Psoas muscle (tissue), 7 donors: ENCODE measurements at regions not wholly inside any gene's neighbourhood (a gene's known extent, or its start where the extent isn't known, plus 50 kb on each side); places are given as distances from the start of the nearest gene placed in this dataset.
A peak's percentile ranks its signal among the peaks of the same experiment; 100 is the strongest.

Source experiments
- ATAC-seq, 4 donors: fragments of 200-7000 bp; cut with Tn5 transposase; one replicate each; pipeline ENCODE4 v1.9.1; 2020; ENCODE audit warnings: moderate library complexity in 3 of 4, mild to moderate bottlenecking in 2 of 4
- DNase-seq, 2 donors: peaks; one replicate each; pipeline ENCODE4 v3.0.0-alpha.2; 2020
- H3K27ac ChIP-seq: fragments of 200-600 bp; one replicate; pipeline ENCODE4 v1.8.0; 2022
- H3K27me3 ChIP-seq, 3 donors: fragments of 200-600 bp in 1 of 3; one replicate each; pipeline versions ENCODE4 v1.6.1 to v1.8.0; 2013 to 2022; ENCODE audit warnings: low read length in 2 of 3, mild to moderate bottlenecking in 2 of 3, moderate library complexity in 1 of 3; ENCODE audit not compliant: insufficient read depth in 3 of 3
- H3K36me3 ChIP-seq, 2 donors: fragments of 200-600 bp in 1 of 2; one replicate each; pipeline versions ENCODE4 v1.6.1 to v1.8.0; 2013 to 2022; ENCODE audit warnings: low read depth in 1 of 2, mild to moderate bottlenecking in 1 of 2, moderate library complexity in 1 of 2; ENCODE audit not compliant: insufficient read depth in 1 of 2
- H3K4me1 ChIP-seq: fragments of 200-600 bp; one replicate; pipeline ENCODE4 v1.8.0; 2022
- H3K4me3 ChIP-seq: fragments of 200-600 bp; one replicate; pipeline ENCODE4 v1.8.0; 2022; ENCODE audit warnings: mild to moderate bottlenecking
- H3K9me3 ChIP-seq: fragments of 200-600 bp; one replicate; pipeline ENCODE4 v1.8.0; 2022
- WGBS, 3 donors: extraction: QIAGEN DNeasy Blood & Tissue Kit; methylation state at CpG; one replicate each; pipeline versions ENCODE4 v1.1.6 to v1.1.7; 2013; 5-methylcytosine and 5-hydroxymethylcytosine counted together
- intact Hi-C, 2 donors: fragments of 100-400 bp; cut with DNase I; formaldehyde crosslinking; loops; one replicate each; pipeline versions ENCODE4 v1.11.0 to v1.14.2; 2022
- TF ChIP-seq, protein P1 (sequence below): fragments of 200-600 bp; IDR thresholded peaks from one replicate; pipeline ENCODE4 v1.8.0; 2022; ENCODE audit warnings: antibody characterized with exemption
- donor health status: healthy with polysubstance abuse.
- donor health status: DM: no; HTN: no; CAD: no; lungs with moderate emphysema.
- donor health status: Bipolar disorder and iron deficiency.
- donor health status: healthy.
- donor health status: DM: yes; HTN: yes; CAD: no.
- donor health status: DM: no; HTN: no; CAD: no.
- donor health status: DM: yes; HTN: yes; CAD: no.

DNA sequence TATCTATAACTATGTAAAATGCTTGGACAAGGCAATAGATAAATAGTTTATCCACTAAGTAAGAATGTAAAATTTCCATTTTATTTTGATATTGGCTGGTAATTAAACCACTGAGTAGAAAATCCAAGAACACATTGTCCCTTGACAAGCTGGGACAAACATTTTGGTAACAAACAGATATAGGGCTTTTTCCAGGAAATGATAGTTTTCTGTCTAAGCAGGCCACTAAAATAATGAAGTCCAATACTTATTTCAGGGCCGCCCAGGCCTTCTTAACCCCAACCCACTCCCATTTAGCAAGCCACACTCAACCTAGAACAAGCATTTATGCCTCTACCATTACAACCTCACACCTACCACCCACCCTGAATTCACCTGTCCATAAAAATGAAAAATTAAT is 368.6 kb downstream of the PRELID2 start:
- intact Hi-C loops = no loop called here
- no peaks in the 10 kb centered on the region for H3K9me3 ChIP-seq
- H3K36me3 ChIP-seq = no peaks in the 10 kb centered on the region
- 86 to 97% (median 96%) methylated on average over 1 of the region's 1 CpG for WGBS, 3 donors
- no peaks in the 10 kb centered on the region for H3K4me1 ChIP-seq
- ATAC-seq (no peak), DNase-seq (no peak)
- TF ChIP-seq, protein P1, sequence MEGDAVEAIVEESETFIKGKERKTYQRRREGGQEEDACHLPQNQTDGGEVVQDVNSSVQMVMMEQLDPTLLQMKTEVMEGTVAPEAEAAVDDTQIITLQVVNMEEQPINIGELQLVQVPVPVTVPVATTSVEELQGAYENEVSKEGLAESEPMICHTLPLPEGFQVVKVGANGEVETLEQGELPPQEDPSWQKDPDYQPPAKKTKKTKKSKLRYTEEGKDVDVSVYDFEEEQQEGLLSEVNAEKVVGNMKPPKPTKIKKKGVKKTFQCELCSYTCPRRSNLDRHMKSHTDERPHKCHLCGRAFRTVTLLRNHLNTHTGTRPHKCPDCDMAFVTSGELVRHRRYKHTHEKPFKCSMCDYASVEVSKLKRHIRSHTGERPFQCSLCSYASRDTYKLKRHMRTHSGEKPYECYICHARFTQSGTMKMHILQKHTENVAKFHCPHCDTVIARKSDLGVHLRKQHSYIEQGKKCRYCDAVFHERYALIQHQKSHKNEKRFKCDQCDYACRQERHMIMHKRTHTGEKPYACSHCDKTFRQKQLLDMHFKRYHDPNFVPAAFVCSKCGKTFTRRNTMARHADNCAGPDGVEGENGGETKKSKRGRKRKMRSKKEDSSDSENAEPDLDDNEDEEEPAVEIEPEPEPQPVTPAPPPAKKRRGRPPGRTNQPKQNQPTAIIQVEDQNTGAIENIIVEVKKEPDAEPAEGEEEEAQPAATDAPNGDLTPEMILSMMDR = no peak
- no peak overlapping the region for H3K4me3 ChIP-seq
- no peaks in the 10 kb centered on the region for H3K27me3 ChIP-seq
- no peak overlapping the region for H3K27ac ChIP-seq

DNA sequence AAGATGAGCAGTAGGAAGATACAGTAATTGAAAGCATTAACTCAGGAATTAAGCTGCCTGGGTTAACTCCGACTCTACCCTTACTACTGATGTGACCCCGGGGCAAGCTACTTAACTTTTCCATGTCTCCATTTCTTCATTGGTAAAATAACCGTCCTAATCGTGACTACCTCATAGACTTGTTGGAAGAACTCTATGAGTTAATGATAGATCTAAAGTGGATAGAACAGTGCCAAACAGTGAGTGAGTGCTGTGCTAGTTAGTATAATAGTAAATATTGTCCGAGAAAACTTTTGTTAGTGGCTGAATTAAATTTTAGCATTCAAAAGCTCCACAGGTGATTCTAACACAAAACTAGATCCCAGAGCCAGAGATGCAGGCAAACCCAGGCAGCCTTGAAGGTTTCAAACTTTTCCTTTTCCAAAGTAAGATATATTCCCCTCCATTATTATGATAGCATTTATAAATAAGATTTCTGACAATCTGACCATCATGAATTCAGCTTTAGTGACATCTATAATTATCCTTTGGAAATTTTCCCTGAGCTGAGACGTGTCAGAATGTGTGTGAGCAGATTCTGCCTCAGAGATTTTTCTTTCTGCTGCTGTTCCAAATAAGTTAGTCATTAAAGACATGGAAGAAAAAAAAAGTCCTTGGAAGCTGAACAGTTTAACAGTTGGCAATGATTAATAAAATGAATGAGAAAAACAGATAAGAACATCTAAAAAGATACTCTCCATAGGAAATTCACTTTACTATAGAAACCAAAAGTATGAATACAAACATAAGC is 369.5 kb downstream of the PRELID2 start:
- H3K4me1 ChIP-seq = no peaks in the 10 kb centered on the region
- WGBS, 3 donors = 71 to 79% (median 75%) methylated on average over 6 of the region's 6 CpGs

DNA sequence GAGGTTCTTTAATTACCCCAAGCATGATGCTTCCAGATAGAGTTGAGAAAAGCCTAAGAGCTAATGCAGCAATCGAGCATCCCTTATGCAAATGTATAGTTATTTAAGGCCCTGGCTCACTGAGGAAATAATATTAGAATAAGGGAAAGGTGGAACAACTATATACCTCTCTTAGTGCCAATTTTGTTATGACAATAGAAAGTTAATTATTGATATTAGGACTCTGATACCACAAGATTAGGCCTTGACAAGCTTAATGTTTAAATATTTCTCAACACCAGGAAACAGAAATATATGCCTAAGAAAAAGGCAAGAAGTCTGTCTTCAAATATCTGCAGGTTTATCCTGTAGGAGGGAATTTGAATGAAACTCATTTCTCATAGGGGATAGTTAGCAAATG is 371.0 kb downstream of the PRELID2 start:
- Histone ChIP-seq H3K9me3 (no peaks in the 10 kb centered on the region), H3K27me3 (no peaks in the 10 kb centered on the region), H3K36me3 (no peaks in the 10 kb centered on the region), H3K4me1 (no peaks in the 10 kb centered on the region), H3K27ac (no peak overlapping the region), H3K4me3 (no peak overlapping the region)
- 66 to 78% (median 73%) methylated on average over 1 of the region's 1 CpG for WGBS, 3 donors
- ATAC-seq = no peak
- no peak for DNase-seq
- TF ChIP-seq, protein P1 = no peak
- intact Hi-C loops = no loop called here

More for the DNA sequence above, 369.5 kb downstream of the PRELID2 start:
- Histone ChIP-seq H3K27me3 (no peaks in the 10 kb centered on the region), H3K9me3 (no peaks in the 10 kb centered on the region), H3K36me3 (no peaks in the 10 kb centered on the region), H3K4me3 (no peak overlapping the region), H3K27ac (no peak overlapping the region)
- ATAC-seq = peak in 1 of 4 donors; percentile 64
- TF ChIP-seq, protein P1 = no peak
- no peak for DNase-seq
- intact Hi-C loops = no loop called here

DNA sequence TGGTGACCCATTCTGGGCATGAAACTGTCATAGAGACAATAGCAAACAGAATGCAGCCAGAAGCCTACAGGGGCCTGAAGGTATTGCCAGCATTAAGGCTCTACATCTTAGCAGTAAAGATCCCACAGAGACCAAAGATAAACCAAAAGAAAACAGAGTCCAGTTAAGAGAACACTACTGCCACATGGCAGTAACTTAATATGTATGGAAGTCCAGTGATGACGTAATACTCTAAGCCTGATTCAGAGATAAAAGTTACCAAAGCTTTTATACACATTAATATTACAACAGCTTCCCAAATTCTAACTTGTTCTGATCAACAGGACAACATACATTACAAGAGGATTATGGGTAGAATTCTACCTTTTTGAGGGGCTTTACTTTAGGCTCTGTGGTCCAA is 371.5 kb downstream of the PRELID2 start:
- Histone ChIP-seq H3K9me3 (no peaks in the 10 kb centered on the region), H3K4me3 (no peak overlapping the region), H3K27ac (no peak overlapping the region), H3K4me1 (no peaks in the 10 kb centered on the region), H3K27me3 (no peaks in the 10 kb centered on the region), H3K36me3 (no peaks in the 10 kb centered on the region)
- ATAC-seq = peak in 2 of 4 donors; percentile 31 to 61
- no peak for DNase-seq
- TF ChIP-seq, protein P1 = no peak
- intact Hi-C loops = no loop called here
- 48 to 84% (median 71%) methylated on average over 1 of the region's 1 CpG for WGBS, 3 donors

DNA sequence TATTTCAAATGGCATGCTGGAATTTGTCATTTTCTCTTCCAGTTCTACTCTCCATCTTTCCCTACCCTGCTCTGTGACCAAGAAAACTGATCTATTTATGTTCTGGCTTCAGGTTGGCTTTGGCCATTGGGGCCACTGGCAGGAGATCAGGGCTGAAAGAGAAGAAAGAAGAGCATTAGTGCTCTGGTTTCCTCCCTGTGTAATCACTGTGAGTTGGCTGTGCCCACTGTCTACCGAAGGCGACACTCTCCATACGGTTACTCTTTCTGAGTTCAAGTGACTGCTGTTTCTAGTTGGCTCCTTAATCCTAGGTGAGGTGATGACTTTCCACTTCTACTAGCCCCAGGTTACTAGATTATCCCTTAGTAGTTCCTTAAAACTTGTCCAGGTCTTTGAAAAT is 372.6 kb downstream of the PRELID2 start:
- Histone ChIP-seq H3K4me1 (no peaks in the 10 kb centered on the region), H3K4me3 (no peak overlapping the region), H3K36me3 (no peaks in the 10 kb centered on the region), H3K9me3 (no peaks in the 10 kb centered on the region), H3K27me3 (no peaks in the 10 kb centered on the region), H3K27ac (no peak overlapping the region)
- DNase-seq (no peak), ATAC-seq (peak in 2 of 4 donors; percentile 67 to 78)
- TF ChIP-seq, protein P1 = no peak
- 56 to 87% (median 61%) methylated on average over 3 of the region's 3 CpGs for WGBS, 3 donors
- intact Hi-C loops = no loop called here
